Neural progenitor cell (in vitro differentiated cells): ENCODE measurements at regions not wholly inside any gene's neighbourhood (a gene's known extent, or its start where the extent isn't known, plus 50 kb on each side); places are given as distances from the start of the nearest gene placed in this dataset.

Source experiments
- DNase-seq: peaks from one replicate; pipeline ENCODE4 v3.0.0-alpha.2; 2016; ENCODE audit warnings: low spot score
- H2AFZ ChIP-seq: fragments of 200-600 bp; sonication (generic); replicated peaks from 2 replicates; pipeline ENCODE4 v1.6.1; 2016; ENCODE audit warnings: antibody characterized with exemption
- H3F3A ChIP-seq: fragments of 200-600 bp; sonication (generic); 2 replicates; pipeline ENCODE4 v1.6.1; 2016; ENCODE audit warnings: antibody characterized with exemption, low read depth
- H3K27ac ChIP-seq: fragments of 200-600 bp; sonication (generic); 2 replicates; pipeline ENCODE4 v1.5.1; 2016; ENCODE audit warnings: mild to moderate bottlenecking
- H3K27me3 ChIP-seq: fragments of 200-600 bp; sonication (generic); 2 replicates; pipeline ENCODE4 v1.6.1; 2016; ENCODE audit warnings: mild to moderate bottlenecking, moderate library complexity
- H3K36me3 ChIP-seq: fragments of 200-600 bp; sonication (generic); 2 replicates; pipeline ENCODE4 v1.5.1; 2016
- H3K4me1 ChIP-seq: fragments of 200-600 bp; sonication (generic); 2 replicates; pipeline ENCODE4 v1.6.1; 2016; ENCODE audit warnings: mixed run types
- H3K4me2 ChIP-seq: fragments of 200-600 bp; sonication (generic); 2 replicates; pipeline ENCODE4 v1.6.1; 2016
- H3K4me3 ChIP-seq: fragments of 200-600 bp; sonication (generic); 2 replicates; pipeline ENCODE4 v1.5.1; 2016
- H3K79me2 ChIP-seq: fragments of 200-600 bp; sonication (generic); 2 replicates; pipeline ENCODE4 v1.6.1; 2016; ENCODE audit warnings: low read depth
- H3K9ac ChIP-seq: fragments of 200-600 bp; sonication (generic); 2 replicates; pipeline ENCODE4 v1.6.1; 2016
- H3K9me3 ChIP-seq: fragments of 200-600 bp; sonication (generic); 2 replicates; pipeline ENCODE4 v1.5.1; 2016; ENCODE audit warnings: low read depth
- H4K20me1 ChIP-seq: fragments of 200-600 bp; sonication (generic); 2 replicates; pipeline ENCODE4 v1.6.1; 2016; ENCODE audit warnings: low read depth
- H3K27ac Mint-ChIP-seq: 3 replicates; pipeline ENCODE4 v1.8.0; 2021; ENCODE audit warnings: mixed read lengths
- H3K27me3 Mint-ChIP-seq: 2 replicates; pipeline ENCODE4 v1.8.0; 2022; ENCODE audit warnings: low read depth, mild to moderate bottlenecking, inconsistent platforms, moderate library complexity, mixed read lengths; ENCODE audit not compliant: insufficient read depth
- H3K36me3 Mint-ChIP-seq: 3 replicates; pipeline ENCODE4 v1.8.0; 2021; ENCODE audit warnings: mixed read lengths
- H3K4me1 Mint-ChIP-seq: 3 replicates; pipeline ENCODE4 v1.8.0; 2021; ENCODE audit warnings: mixed read lengths
- H3K4me3 Mint-ChIP-seq: 3 replicates; pipeline ENCODE4 v1.8.0; 2021; ENCODE audit warnings: mild to moderate bottlenecking, moderate library complexity, mixed read lengths
- H3K9me3 Mint-ChIP-seq: 3 replicates; pipeline ENCODE4 v1.8.0; 2020; ENCODE audit warnings: mixed read lengths
- EZH2 ChIP-seq: fragments of 200-600 bp; sonication (generic); IDR thresholded peaks from 2 replicates; pipeline ENCODE4 v1.6.1; 2017; ENCODE audit warnings: antibody characterized with exemption, mild to moderate bottlenecking, moderate library complexity
- EZH2phosphoT487 ChIP-seq: fragments of 200-600 bp; sonication (generic); IDR thresholded peaks from 2 replicates; pipeline ENCODE4 v1.6.1; 2017; ENCODE audit warnings: antibody characterized with exemption
- TF ChIP-seq, protein P1 (sequence below): fragments of 200-600 bp; sonication (generic); IDR thresholded peaks from 2 replicates; pipeline ENCODE4 v1.5.1; 2017; ENCODE audit warnings: antibody characterized with exemption, mild to moderate bottlenecking

DNA sequence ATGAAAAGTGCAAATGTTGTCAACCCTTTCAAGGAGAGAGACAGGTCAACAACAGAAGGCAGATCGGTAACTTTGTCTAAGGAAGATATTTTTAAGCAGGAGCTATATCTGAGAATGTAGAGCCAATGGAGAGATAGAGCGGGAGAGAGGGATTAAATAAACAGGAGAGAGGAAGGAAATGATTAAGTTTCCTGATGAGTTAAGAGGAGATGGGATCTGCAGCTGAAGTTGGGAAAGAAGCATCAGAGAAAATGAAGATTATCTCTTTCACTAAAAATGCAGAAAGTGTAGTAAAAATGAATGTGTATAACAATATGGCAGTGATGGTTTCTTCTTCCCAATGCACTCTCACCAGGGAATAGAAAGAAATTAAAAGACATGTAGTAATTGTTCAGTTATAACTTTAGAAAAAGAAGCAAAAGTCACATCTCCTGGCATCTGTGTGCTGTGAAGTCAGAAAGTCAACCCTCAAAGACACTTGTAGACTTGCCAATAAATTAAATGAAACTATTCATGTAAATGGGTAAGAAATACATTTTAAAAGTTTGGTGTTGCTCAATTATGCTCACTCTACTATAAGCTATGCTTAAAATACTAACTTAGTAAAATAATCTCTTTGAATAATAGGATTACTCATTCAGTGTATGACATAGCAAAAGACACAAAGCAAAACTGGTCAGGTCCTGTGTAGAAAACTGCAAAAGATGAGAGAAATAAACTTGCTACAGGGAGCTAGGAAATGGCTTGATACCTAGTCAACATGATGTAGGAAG lies 264.6 kb downstream of the ZIC4 start:
- Histone ChIP-seq H3K36me3 (no peaks in the 10 kb centered on the region), H3K9ac (no peak overlapping the region), H3K4me2 (no peak overlapping the region), H3K9me3 (no peaks in the 10 kb centered on the region), H3F3A (no peaks in the 10 kb centered on the region), H2AFZ (peak overlapping the region; percentile 6), H3K4me3 (no peak overlapping the region), H3K4me1 (no peaks in the 10 kb centered on the region), H3K79me2 (no peaks in the 10 kb centered on the region), H3K27me3 (no peaks in the 10 kb centered on the region), H3K27ac (no peak overlapping the region), H4K20me1 (no peaks in the 10 kb centered on the region)
- no peak for DNase-seq
- Mint-ChIP-seq H3K36me3 (peaks cover 5% of the 10 kb centered on the region), H3K27me3 (no peaks in the 10 kb centered on the region), H3K9me3 (peaks cover 1% of the 10 kb centered on the region), H3K4me3 (no peak overlapping the region), H3K27ac (no peak overlapping the region), H3K4me1 (no peaks in the 10 kb centered on the region)
- TF ChIP-seq, protein P1, sequence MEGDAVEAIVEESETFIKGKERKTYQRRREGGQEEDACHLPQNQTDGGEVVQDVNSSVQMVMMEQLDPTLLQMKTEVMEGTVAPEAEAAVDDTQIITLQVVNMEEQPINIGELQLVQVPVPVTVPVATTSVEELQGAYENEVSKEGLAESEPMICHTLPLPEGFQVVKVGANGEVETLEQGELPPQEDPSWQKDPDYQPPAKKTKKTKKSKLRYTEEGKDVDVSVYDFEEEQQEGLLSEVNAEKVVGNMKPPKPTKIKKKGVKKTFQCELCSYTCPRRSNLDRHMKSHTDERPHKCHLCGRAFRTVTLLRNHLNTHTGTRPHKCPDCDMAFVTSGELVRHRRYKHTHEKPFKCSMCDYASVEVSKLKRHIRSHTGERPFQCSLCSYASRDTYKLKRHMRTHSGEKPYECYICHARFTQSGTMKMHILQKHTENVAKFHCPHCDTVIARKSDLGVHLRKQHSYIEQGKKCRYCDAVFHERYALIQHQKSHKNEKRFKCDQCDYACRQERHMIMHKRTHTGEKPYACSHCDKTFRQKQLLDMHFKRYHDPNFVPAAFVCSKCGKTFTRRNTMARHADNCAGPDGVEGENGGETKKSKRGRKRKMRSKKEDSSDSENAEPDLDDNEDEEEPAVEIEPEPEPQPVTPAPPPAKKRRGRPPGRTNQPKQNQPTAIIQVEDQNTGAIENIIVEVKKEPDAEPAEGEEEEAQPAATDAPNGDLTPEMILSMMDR: no peak
- TF ChIP-seq EZH2phosphoT487 (no peak), EZH2 (no peak)

DNA sequence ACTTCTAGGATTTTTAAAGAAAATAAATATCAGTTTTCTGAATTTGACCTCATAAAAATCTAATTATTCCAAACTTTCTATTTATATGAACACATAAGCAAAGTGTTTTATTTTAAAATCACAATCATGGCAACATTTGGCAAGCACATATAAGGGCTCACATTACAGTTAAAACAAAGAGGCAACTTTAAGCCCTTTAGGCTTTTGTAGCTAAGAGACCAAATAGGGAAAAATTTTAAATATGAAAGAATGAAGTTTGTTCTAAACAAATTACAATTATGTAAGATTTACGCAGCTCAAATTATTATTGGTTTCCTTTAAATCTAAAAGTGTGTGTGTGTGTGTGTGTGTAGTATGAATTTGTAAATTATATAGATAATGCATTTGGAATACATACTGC lies 267.0 kb downstream of the ZIC4 start:
- H3K27ac Mint-ChIP-seq: no peak overlapping the region
- Histone ChIP-seq H2AFZ (no peak overlapping the region), H3K4me3 (no peak overlapping the region), H3K79me2 (no peaks in the 10 kb centered on the region), H3K4me2 (no peak overlapping the region), H3K9me3 (no peaks in the 10 kb centered on the region), H3K27ac (no peak overlapping the region), H3K4me1 (no peaks in the 10 kb centered on the region), H3K9ac (no peak overlapping the region), H4K20me1 (no peaks in the 10 kb centered on the region), H3K36me3 (no peaks in the 10 kb centered on the region), H3F3A (no peaks in the 10 kb centered on the region), H3K27me3 (no peaks in the 10 kb centered on the region)
- DNase-seq: no peak
- peaks cover 12% of the 10 kb centered on the region for H3K9me3 Mint-ChIP-seq
- H3K4me3 Mint-ChIP-seq: no peak overlapping the region
- no peaks in the 10 kb centered on the region for H3K4me1 Mint-ChIP-seq
- H3K36me3 Mint-ChIP-seq: peaks cover 11% of the 10 kb centered on the region
- peaks cover 2% of the 10 kb centered on the region for H3K27me3 Mint-ChIP-seq
- TF ChIP-seq EZH2phosphoT487 (no peak), EZH2 (no peak)
- TF ChIP-seq, protein P1: no peak

- Histone ChIP-seq H3K4me1 (no peaks in the 10 kb centered on the region), H3K27ac (no peak overlapping the region), H3K4me3 (no peak overlapping the region), H3K27me3 (no peaks in the 10 kb centered on the region), H3K9me3 (no peaks in the 10 kb centered on the region), H2AFZ (no peak overlapping the region), H3K9ac (no peak overlapping the region), H3F3A (no peaks in the 10 kb centered on the region), H3K79me2 (no peaks in the 10 kb centered on the region), H3K36me3 (no peaks in the 10 kb centered on the region), H3K4me2 (no peak overlapping the region), H4K20me1 (no peaks in the 10 kb centered on the region)
- no peak overlapping the region for H3K4me3 Mint-ChIP-seq
- no peak for DNase-seq
- peaks cover 28% of the 10 kb centered on the region for H3K36me3 Mint-ChIP-seq
- no peaks in the 10 kb centered on the region for H3K4me1 Mint-ChIP-seq
- H3K9me3 Mint-ChIP-seq: peaks cover 47% of the 10 kb centered on the region
- no peak overlapping the region for H3K27ac Mint-ChIP-seq
- TF ChIP-seq, protein P1: no peak
- no peak for TF ChIP-seq EZH2phosphoT487
- no peak for TF ChIP-seq EZH2
- H3K27me3 Mint-ChIP-seq: peaks cover 2% of the 10 kb centered on the region
Measured at GRCh38 chr3:147132168-147132567, 274.2 kb downstream of the ZIC4 start.
